ENCODE measurements at regions not wholly inside any gene's neighbourhood (a gene's known extent, or its start where the extent isn't known, plus 50 kb on each side); places are given as distances from the start of the nearest gene placed in this dataset.
"Not testable (repeated sequence)": the region's sequence is repeated elsewhere in the genome, so short reads cannot be mapped to it uniquely, and the experiment has no call there.

DNA sequence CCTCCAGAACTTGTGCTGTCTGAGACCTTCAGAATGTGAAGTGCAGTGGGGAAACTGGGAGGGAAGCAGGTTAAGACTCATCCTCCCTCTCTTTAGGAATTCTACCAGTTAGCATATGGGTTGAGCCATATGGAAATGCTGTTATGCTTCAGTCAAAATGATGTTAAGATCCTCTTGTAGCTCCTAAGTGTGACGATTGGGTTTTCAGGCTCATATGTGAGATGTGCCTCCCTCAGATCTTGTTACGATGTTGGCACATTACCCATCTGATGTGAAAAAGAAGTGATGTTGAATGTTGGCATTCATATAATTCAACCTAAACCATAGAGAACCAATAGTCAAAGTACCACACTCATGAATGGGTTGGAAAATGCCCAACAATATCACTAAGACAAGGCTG is 67.8 kb upstream of the IPO5 start:
- WGBS, 2 experiments (ENCODE audit: insufficient coverage in 1 of 2, insufficient read length in 1 of 2) = 93 to 100% methylated on average over 1 to 2 of the region's 2 CpGs
- peaks cover 9% of the 10 kb centered on the region for H3K27me3 Mint-ChIP-seq (ENCODE audit: insufficient read depth)

DNA sequence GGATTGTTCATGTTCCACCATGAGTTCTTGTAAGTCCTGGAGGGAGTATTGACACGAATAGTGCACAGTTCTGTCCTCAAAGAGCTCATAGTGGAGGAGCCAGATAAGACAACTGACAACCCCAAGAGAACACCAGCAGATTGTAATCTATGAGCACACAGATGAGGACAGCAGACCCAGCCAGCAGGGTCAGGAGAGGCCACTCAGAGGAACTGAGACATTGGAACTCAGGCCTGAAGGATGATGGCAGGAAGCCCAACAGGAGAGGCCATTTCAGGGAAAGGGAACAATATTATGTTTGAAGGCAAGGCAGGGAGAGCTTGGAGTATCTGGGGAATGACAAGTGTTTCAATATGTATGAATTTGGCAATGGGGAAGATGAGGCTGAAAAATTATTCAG is 63.7 kb upstream of the IPO5 start:
- Mint-ChIP-seq H3K9me3 (peaks cover 13% of the 10 kb centered on the region), H3K27me3 (ENCODE audit: insufficient read depth) (peaks cover 6% of the 10 kb centered on the region), H3K4me1 (no peaks in the 10 kb centered on the region), H3K4me3 (no peak overlapping the region), H3K27ac (no peak overlapping the region), H3K36me3 (ENCODE audit: low read depth) (no peaks in the 10 kb centered on the region)
- Histone ChIP-seq H3K4me1 (ENCODE audit: control insufficient read depth, insufficient read depth, low read length) (no peaks in the 10 kb centered on the region), H3K4me3 (ENCODE audit: low read length) (no peak overlapping the region), H3K36me3 (ENCODE audit: control insufficient read depth, insufficient read depth, low read length) (no peaks in the 10 kb centered on the region), H3K27me3 (ENCODE audit: control insufficient read depth, insufficient read depth, low read length, poor library complexity, severe bottlenecking) (no peaks in the 10 kb centered on the region), H3K9me3 (ENCODE audit: control insufficient read depth, low read length) (peaks cover 9% of the 10 kb centered on the region), H3K9ac (ENCODE audit: extremely low read depth, low read length, poor library complexity, severe bottlenecking) (no peak overlapping the region), H3K27ac (ENCODE audit: low read depth, low read length) (no peak overlapping the region)
- WGBS, 2 experiments (ENCODE audit: insufficient coverage in 1 of 2, insufficient read length in 1 of 2) = 76 to 100% methylated on average over 1 of the region's 1 CpG
- TF ChIP-seq, protein P1, sequence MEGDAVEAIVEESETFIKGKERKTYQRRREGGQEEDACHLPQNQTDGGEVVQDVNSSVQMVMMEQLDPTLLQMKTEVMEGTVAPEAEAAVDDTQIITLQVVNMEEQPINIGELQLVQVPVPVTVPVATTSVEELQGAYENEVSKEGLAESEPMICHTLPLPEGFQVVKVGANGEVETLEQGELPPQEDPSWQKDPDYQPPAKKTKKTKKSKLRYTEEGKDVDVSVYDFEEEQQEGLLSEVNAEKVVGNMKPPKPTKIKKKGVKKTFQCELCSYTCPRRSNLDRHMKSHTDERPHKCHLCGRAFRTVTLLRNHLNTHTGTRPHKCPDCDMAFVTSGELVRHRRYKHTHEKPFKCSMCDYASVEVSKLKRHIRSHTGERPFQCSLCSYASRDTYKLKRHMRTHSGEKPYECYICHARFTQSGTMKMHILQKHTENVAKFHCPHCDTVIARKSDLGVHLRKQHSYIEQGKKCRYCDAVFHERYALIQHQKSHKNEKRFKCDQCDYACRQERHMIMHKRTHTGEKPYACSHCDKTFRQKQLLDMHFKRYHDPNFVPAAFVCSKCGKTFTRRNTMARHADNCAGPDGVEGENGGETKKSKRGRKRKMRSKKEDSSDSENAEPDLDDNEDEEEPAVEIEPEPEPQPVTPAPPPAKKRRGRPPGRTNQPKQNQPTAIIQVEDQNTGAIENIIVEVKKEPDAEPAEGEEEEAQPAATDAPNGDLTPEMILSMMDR (conservative IDR thresholded peaks at IDR 0.05) = no peak
- no peak for DNase-seq

More for the DNA sequence above, 67.8 kb upstream of the IPO5 start:
- Histone ChIP-seq H3K27ac (ENCODE audit: low read depth, low read length) (no peak overlapping the region), H3K9me3 (ENCODE audit: control insufficient read depth, low read length) (no peaks in the 10 kb centered on the region), H3K36me3 (ENCODE audit: control insufficient read depth, insufficient read depth, low read length) (no peaks in the 10 kb centered on the region), H3K9ac (ENCODE audit: extremely low read depth, low read length, poor library complexity, severe bottlenecking) (no peak overlapping the region), H3K4me1 (ENCODE audit: control insufficient read depth, insufficient read depth, low read length) (no peaks in the 10 kb centered on the region), H3K4me3 (ENCODE audit: low read length) (no peak overlapping the region), H3K27me3 (ENCODE audit: control insufficient read depth, insufficient read depth, low read length, poor library complexity, severe bottlenecking) (no peaks in the 10 kb centered on the region)
- no peak overlapping the region for H3K4me3 Mint-ChIP-seq
- H3K4me1 Mint-ChIP-seq = peaks cover under 1% of the 10 kb centered on the region
- H3K36me3 Mint-ChIP-seq (ENCODE audit: low read depth) = no peaks in the 10 kb centered on the region
- H3K9me3 Mint-ChIP-seq = peaks cover 4% of the 10 kb centered on the region
- DNase-seq = no peak
- no peak overlapping the region for H3K27ac Mint-ChIP-seq
- TF ChIP-seq, protein P1 (conservative IDR thresholded peaks at IDR 0.05) = no peak

DNA sequence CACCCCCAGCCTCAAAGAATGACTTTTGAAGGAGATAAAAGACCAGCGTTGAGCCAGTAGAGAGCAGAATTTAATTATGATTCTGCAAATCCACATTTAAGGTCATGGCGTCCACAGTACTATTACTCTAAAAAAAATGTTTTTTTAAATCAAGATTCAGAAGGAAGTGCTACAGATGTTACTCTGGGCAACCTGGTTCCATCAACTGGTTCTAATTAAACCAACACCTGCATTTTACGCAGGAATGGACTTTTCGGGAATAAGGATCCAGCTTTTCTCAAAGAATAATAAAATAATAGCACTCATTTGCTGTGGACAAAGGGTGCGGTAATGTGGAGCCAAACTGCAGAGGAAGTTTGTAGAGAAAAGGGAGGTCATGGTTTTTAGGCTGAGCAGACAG is 62.9 kb upstream of the IPO5 start:
- Histone ChIP-seq H3K27ac (ENCODE audit: low read depth, low read length) (no peak overlapping the region), H3K36me3 (ENCODE audit: control insufficient read depth, insufficient read depth, low read length) (no peaks in the 10 kb centered on the region), H3K4me1 (ENCODE audit: control insufficient read depth, insufficient read depth, low read length) (no peaks in the 10 kb centered on the region), H3K9ac (ENCODE audit: extremely low read depth, low read length, poor library complexity, severe bottlenecking) (no peak overlapping the region), H3K4me3 (ENCODE audit: low read length) (no peak overlapping the region), H3K27me3 (ENCODE audit: control insufficient read depth, insufficient read depth, low read length, poor library complexity, severe bottlenecking) (no peaks in the 10 kb centered on the region), H3K9me3 (ENCODE audit: control insufficient read depth, low read length) (peaks cover 9% of the 10 kb centered on the region)
- Mint-ChIP-seq H3K27ac (no peak overlapping the region), H3K36me3 (ENCODE audit: low read depth) (no peaks in the 10 kb centered on the region), H3K4me1 (no peaks in the 10 kb centered on the region), H3K4me3 (no peak overlapping the region), H3K9me3 (peaks cover 13% of the 10 kb centered on the region), H3K27me3 (ENCODE audit: insufficient read depth) (peaks cover 2% of the 10 kb centered on the region)
- TF ChIP-seq, protein P1 (conservative IDR thresholded peaks at IDR 0.05) = no peak
- no peak for DNase-seq
- WGBS, 2 experiments (ENCODE audit: insufficient coverage in 1 of 2, insufficient read length in 1 of 2) = 91 to 100% methylated on average over 1 to 5 of the region's 5 CpGs

DNA sequence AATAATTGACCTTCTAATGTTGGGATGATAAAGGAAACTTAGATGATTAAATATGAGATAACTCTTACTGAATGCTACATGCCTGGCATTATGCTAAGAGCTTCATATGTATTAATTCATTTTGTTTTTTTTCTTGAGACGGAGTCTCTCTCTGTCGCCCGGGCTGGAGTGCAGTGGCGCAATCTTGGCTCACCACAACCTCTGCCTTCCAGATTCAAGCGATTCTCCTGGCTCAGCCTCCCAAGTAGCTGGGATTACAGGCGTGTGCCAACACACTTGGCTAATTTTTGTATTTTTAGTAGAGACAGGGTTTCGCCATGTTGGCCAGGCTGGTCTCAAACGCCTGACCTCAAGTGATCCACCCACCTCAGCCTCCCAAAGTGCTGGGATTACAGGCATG is 61.5 kb upstream of the IPO5 start:
- H3K36me3 ChIP-seq (ENCODE audit: control insufficient read depth, insufficient read depth, low read length); H3K4me1 ChIP-seq (ENCODE audit: control insufficient read depth, insufficient read depth, low read length); H3K9me3 ChIP-seq (ENCODE audit: control insufficient read depth, low read length); H3K4me1 Mint-ChIP-seq; H3K27ac ChIP-seq (ENCODE audit: low read depth, low read length); H3K36me3 Mint-ChIP-seq (ENCODE audit: low read depth); H3K9ac ChIP-seq (ENCODE audit: extremely low read depth, low read length, poor library complexity, severe bottlenecking); H3K4me3 ChIP-seq (ENCODE audit: low read length); H3K4me3 Mint-ChIP-seq; H3K27ac Mint-ChIP-seq; H3K27me3 ChIP-seq (ENCODE audit: control insufficient read depth, insufficient read depth, low read length, poor library complexity, severe bottlenecking); H3K27me3 Mint-ChIP-seq (ENCODE audit: insufficient read depth); DNase-seq: not testable (repeated sequence)
- 93 to 95% methylated on average over 5 to 8 of the region's 8 CpGs for WGBS, 2 experiments (ENCODE audit: insufficient coverage in 1 of 2, insufficient read length in 1 of 2)
- H3K9me3 Mint-ChIP-seq = peaks cover 16% of the 10 kb centered on the region

Data from endodermal cell (in vitro differentiated cells).